Neural progenitor cell (in vitro differentiated cells): ENCODE measurements at regions not wholly inside any gene's neighbourhood (a gene's known extent, or its start where the extent isn't known, plus 50 kb on each side); places are given as distances from the start of the nearest gene placed in this dataset.

ENCODE experiments used
- DNase-seq: peaks from one replicate; pipeline ENCODE4 v3.0.0-alpha.2; 2016; ENCODE audit warnings: low spot score
- H2AFZ ChIP-seq: fragments of 200-600 bp; sonication (generic); replicated peaks from 2 replicates; pipeline ENCODE4 v1.6.1; 2016; ENCODE audit warnings: antibody characterized with exemption
- H3F3A ChIP-seq: fragments of 200-600 bp; sonication (generic); 2 replicates; pipeline ENCODE4 v1.6.1; 2016; ENCODE audit warnings: antibody characterized with exemption, low read depth
- H3K27ac ChIP-seq: fragments of 200-600 bp; sonication (generic); 2 replicates; pipeline ENCODE4 v1.5.1; 2016; ENCODE audit warnings: mild to moderate bottlenecking
- H3K27me3 ChIP-seq: fragments of 200-600 bp; sonication (generic); 2 replicates; pipeline ENCODE4 v1.6.1; 2016; ENCODE audit warnings: mild to moderate bottlenecking, moderate library complexity
- H3K36me3 ChIP-seq: fragments of 200-600 bp; sonication (generic); 2 replicates; pipeline ENCODE4 v1.5.1; 2016
- H3K4me1 ChIP-seq: fragments of 200-600 bp; sonication (generic); 2 replicates; pipeline ENCODE4 v1.6.1; 2016; ENCODE audit warnings: mixed run types
- H3K4me2 ChIP-seq: fragments of 200-600 bp; sonication (generic); 2 replicates; pipeline ENCODE4 v1.6.1; 2016
- H3K4me3 ChIP-seq: fragments of 200-600 bp; sonication (generic); 2 replicates; pipeline ENCODE4 v1.5.1; 2016
- H3K79me2 ChIP-seq: fragments of 200-600 bp; sonication (generic); 2 replicates; pipeline ENCODE4 v1.6.1; 2016; ENCODE audit warnings: low read depth
- H3K9ac ChIP-seq: fragments of 200-600 bp; sonication (generic); 2 replicates; pipeline ENCODE4 v1.6.1; 2016
- H3K9me3 ChIP-seq: fragments of 200-600 bp; sonication (generic); 2 replicates; pipeline ENCODE4 v1.5.1; 2016; ENCODE audit warnings: low read depth
- H4K20me1 ChIP-seq: fragments of 200-600 bp; sonication (generic); 2 replicates; pipeline ENCODE4 v1.6.1; 2016; ENCODE audit warnings: low read depth
- H3K27ac Mint-ChIP-seq: 3 replicates; pipeline ENCODE4 v1.8.0; 2021; ENCODE audit warnings: mixed read lengths
- H3K27me3 Mint-ChIP-seq: 2 replicates; pipeline ENCODE4 v1.8.0; 2022; ENCODE audit warnings: low read depth, mild to moderate bottlenecking, inconsistent platforms, moderate library complexity, mixed read lengths; ENCODE audit not compliant: insufficient read depth
- H3K36me3 Mint-ChIP-seq: 3 replicates; pipeline ENCODE4 v1.8.0; 2021; ENCODE audit warnings: mixed read lengths
- H3K4me1 Mint-ChIP-seq: 3 replicates; pipeline ENCODE4 v1.8.0; 2021; ENCODE audit warnings: mixed read lengths
- H3K4me3 Mint-ChIP-seq: 3 replicates; pipeline ENCODE4 v1.8.0; 2021; ENCODE audit warnings: mild to moderate bottlenecking, moderate library complexity, mixed read lengths
- H3K9me3 Mint-ChIP-seq: 3 replicates; pipeline ENCODE4 v1.8.0; 2020; ENCODE audit warnings: mixed read lengths
- CTCF ChIP-seq: fragments of 200-600 bp; sonication (generic); IDR thresholded peaks from 2 replicates; pipeline ENCODE4 v1.5.1; 2017; ENCODE audit warnings: antibody characterized with exemption, mild to moderate bottlenecking
- EZH2 ChIP-seq: fragments of 200-600 bp; sonication (generic); IDR thresholded peaks from 2 replicates; pipeline ENCODE4 v1.6.1; 2017; ENCODE audit warnings: antibody characterized with exemption, mild to moderate bottlenecking, moderate library complexity
- EZH2phosphoT487 ChIP-seq: fragments of 200-600 bp; sonication (generic); IDR thresholded peaks from 2 replicates; pipeline ENCODE4 v1.6.1; 2017; ENCODE audit warnings: antibody characterized with exemption

- no peak overlapping the region for H3K27ac ChIP-seq
- no peaks in the 10 kb centered on the region for H3K9me3 ChIP-seq
- H2AFZ ChIP-seq = peak overlapping the region; percentile 24
- no peaks in the 10 kb centered on the region for H4K20me1 ChIP-seq
- no peaks in the 10 kb centered on the region for H3K79me2 ChIP-seq
- H3K27me3 Mint-ChIP-seq = peaks cover 16% of the 10 kb centered on the region
- H3K4me3 Mint-ChIP-seq = no peak overlapping the region
- TF ChIP-seq EZH2 (no peak), EZH2phosphoT487 (no peak), CTCF (no peak)
- no peak overlapping the region for H3K9ac ChIP-seq
- H3K4me3 ChIP-seq = no peak overlapping the region
- H3K27me3 ChIP-seq = no peaks in the 10 kb centered on the region
- no peaks in the 10 kb centered on the region for H3K4me1 ChIP-seq
- H3K36me3 ChIP-seq = no peaks in the 10 kb centered on the region
- peak; percentile 18 for DNase-seq
- H3F3A ChIP-seq = no peaks in the 10 kb centered on the region
- H3K4me1 Mint-ChIP-seq = peaks cover 16% of the 10 kb centered on the region
- no peaks in the 10 kb centered on the region for H3K9me3 Mint-ChIP-seq
- H3K4me2 ChIP-seq = no peak overlapping the region
- H3K27ac Mint-ChIP-seq = no peak overlapping the region
- H3K36me3 Mint-ChIP-seq = no peaks in the 10 kb centered on the region
Observed at GRCh38 chr2:20917719-20918572, 95.0 kb upstream of the LDAH start.

- no peak for DNase-seq
- Mint-ChIP-seq H3K27ac (no peak overlapping the region), H3K4me1 (peaks cover 16% of the 10 kb centered on the region), H3K27me3 (peaks cover 16% of the 10 kb centered on the region), H3K4me3 (no peak overlapping the region), H3K9me3 (no peaks in the 10 kb centered on the region), H3K36me3 (no peaks in the 10 kb centered on the region)
- H3K9ac ChIP-seq = no peak overlapping the region
- H3K9me3 ChIP-seq = no peaks in the 10 kb centered on the region
- H3K27ac ChIP-seq = no peak overlapping the region
- H3K4me2 ChIP-seq = no peak overlapping the region
- no peak overlapping the region for H3K4me3 ChIP-seq
- no peaks in the 10 kb centered on the region for H3K36me3 ChIP-seq
- H3K4me1 ChIP-seq = no peaks in the 10 kb centered on the region
- TF ChIP-seq CTCF (no peak), EZH2 (no peak), EZH2phosphoT487 (no peak)
- H3F3A ChIP-seq = no peaks in the 10 kb centered on the region
- no peaks in the 10 kb centered on the region for H3K27me3 ChIP-seq
- no peaks in the 10 kb centered on the region for H3K79me2 ChIP-seq
- no peak overlapping the region for H2AFZ ChIP-seq
- H4K20me1 ChIP-seq = no peaks in the 10 kb centered on the region
Observed at GRCh38 chr2:20917287-20917660, 94.4 kb upstream of the LDAH start.

- no peaks in the 10 kb centered on the region for H3F3A ChIP-seq
- Mint-ChIP-seq H3K4me3 (no peak overlapping the region), H3K36me3 (no peaks in the 10 kb centered on the region), H3K27me3 (peaks cover 16% of the 10 kb centered on the region), H3K4me1 (peaks cover 16% of the 10 kb centered on the region), H3K9me3 (peaks cover 3% of the 10 kb centered on the region), H3K27ac (no peak overlapping the region)
- no peaks in the 10 kb centered on the region for H3K79me2 ChIP-seq
- H3K4me3 ChIP-seq = no peak overlapping the region
- H3K9ac ChIP-seq = no peak overlapping the region
- H4K20me1 ChIP-seq = no peaks in the 10 kb centered on the region
- TF ChIP-seq CTCF (peak; percentile 18), EZH2 (no peak)
- no peaks in the 10 kb centered on the region for H3K4me1 ChIP-seq
- no peaks in the 10 kb centered on the region for H3K36me3 ChIP-seq
- H3K27me3 ChIP-seq = no peaks in the 10 kb centered on the region
- no peak for DNase-seq
- no peaks in the 10 kb centered on the region for H3K9me3 ChIP-seq
- H2AFZ ChIP-seq = no peak overlapping the region
- H3K4me2 ChIP-seq = no peak overlapping the region
- no peak overlapping the region for H3K27ac ChIP-seq
Observed at GRCh38 chr2:20916604-20917286, 93.8 kb upstream of the LDAH start.
